Hepatocyte (in vitro differentiated cells): ENCODE measurements at regions not wholly inside any gene's neighbourhood (a gene's known extent, or its start where the extent isn't known, plus 50 kb on each side); places are given as distances from the start of the nearest gene placed in this dataset.

Source experiments
- DNase-seq: peaks from one replicate; pipeline ENCODE4 v3.0.0-alpha.2; 2016; ENCODE audit warnings: low spot score
- H2AFZ ChIP-seq: fragments of 200-600 bp; sonication (generic); 2 replicates; pipeline ENCODE4 v1.6.0; 2016; ENCODE audit warnings: antibody characterized with exemption, mild to moderate bottlenecking
- H3K27ac ChIP-seq: fragments of 200-600 bp; sonication (generic); 2 replicates; pipeline ENCODE4 v1.5.1; 2016; ENCODE audit warnings: mild to moderate bottlenecking
- H3K27me3 ChIP-seq: fragments of 200-600 bp; sonication (generic); 2 replicates; pipeline ENCODE4 v1.6.1; 2016
- H3K36me3 ChIP-seq: fragments of 200-600 bp; sonication (generic); replicated peaks from 2 replicates; pipeline ENCODE4 v1.5.1; 2016; ENCODE audit warnings: low read depth; ENCODE audit not compliant: insufficient read depth
- H3K4me1 ChIP-seq: fragments of 200-600 bp; sonication (generic); 2 replicates; pipeline ENCODE4 v1.5.1; 2016; ENCODE audit warnings: mild to moderate bottlenecking, moderate library complexity; ENCODE audit not compliant: insufficient read depth
- H3K4me2 ChIP-seq: fragments of 200-600 bp; sonication (generic); 2 replicates; pipeline ENCODE4 v1.6.0; 2016
- H3K4me3 ChIP-seq: fragments of 200-600 bp; sonication (generic); 2 replicates; pipeline ENCODE4 v1.5.1; 2016; ENCODE audit warnings: mild to moderate bottlenecking
- H3K79me2 ChIP-seq: fragments of 200-600 bp; sonication (generic); 2 replicates; pipeline ENCODE4 v1.6.0; 2017; ENCODE audit warnings: mild to moderate bottlenecking
- H3K9me2 ChIP-seq: fragments of 200-600 bp; sonication (generic); replicated peaks from 2 replicates; pipeline ENCODE4 v1.6.0; 2017; ENCODE audit warnings: mild to moderate bottlenecking; ENCODE audit not compliant: insufficient read depth
- H3K9me3 ChIP-seq: fragments of 200-600 bp; sonication (generic); 2 replicates; pipeline ENCODE4 v1.5.1; 2016; ENCODE audit warnings: low read depth, mild to moderate bottlenecking
- H4K20me1 ChIP-seq: fragments of 200-600 bp; sonication (generic); 2 replicates; pipeline ENCODE4 v1.6.0; 2016; ENCODE audit warnings: mild to moderate bottlenecking; ENCODE audit not compliant: insufficient read depth, poor library complexity, severe bottlenecking
- CTCF ChIP-seq: fragments of 200-600 bp; sonication (generic); IDR thresholded peaks from 2 replicates; pipeline ENCODE4 v1.5.1; 2016; ENCODE audit warnings: antibody characterized with exemption, mild to moderate bottlenecking; ENCODE audit not compliant: poor library complexity
- EZH2 ChIP-seq: fragments of 200-600 bp; sonication (generic); IDR thresholded peaks from 2 replicates; pipeline ENCODE4 v1.6.1; 2016; ENCODE audit warnings: antibody characterized with exemption, mild to moderate bottlenecking, borderline replicate concordance
- EZH2phosphoT487 ChIP-seq: fragments of 200-600 bp; sonication (generic); IDR thresholded peaks from one replicate; pipeline ENCODE4 v1.6.1; 2018; ENCODE audit warnings: antibody characterized with exemption, mild to moderate bottlenecking, low read depth, moderate library complexity; ENCODE audit not compliant: unreplicated experiment, severe bottlenecking
- WGBS: methylation state at CpG from one replicate; pipeline ENCODE4 v1.1.6; 2016; ENCODE audit warnings: low lambda C conversion rate; ENCODE audit errors: missing lambda C conversion rate; 5-methylcytosine and 5-hydroxymethylcytosine counted together

GRCh38 chr10:3480281-3480989 lies 304.6 kb downstream of the KLF6 start:
- Histone ChIP-seq H2AFZ (no peak overlapping the region), H3K79me2 (no peaks in the 10 kb centered on the region), H3K9me3 (no peaks in the 10 kb centered on the region), H3K4me1 (peaks cover 23% of the 10 kb centered on the region), H3K27ac (peak overlapping the region; percentile 54), H3K4me2 (no peak overlapping the region), H3K36me3 (no peaks in the 10 kb centered on the region), H3K4me3 (no peak overlapping the region), H3K27me3 (no peaks in the 10 kb centered on the region), H4K20me1 (no peaks in the 10 kb centered on the region), H3K9me2 (no peaks in the 10 kb centered on the region)
- 87% methylated on average over 8 of the region's 8 CpGs for WGBS
- TF ChIP-seq CTCF (no peak), EZH2 (no peak), EZH2phosphoT487 (no peak)
- no peak for DNase-seq

GRCh38 chr10:3478632-3479240 lies 306.2 kb upstream of the PITRM1 start:
- H3K4me2 ChIP-seq, result no peak overlapping the region
- H3K4me3 ChIP-seq, result no peak overlapping the region
- H3K9me3 ChIP-seq, result no peaks in the 10 kb centered on the region
- peaks cover 15% of the 10 kb centered on the region for H3K4me1 ChIP-seq
- no peaks in the 10 kb centered on the region for H3K79me2 ChIP-seq
- no peaks in the 10 kb centered on the region for H3K27me3 ChIP-seq
- no peaks in the 10 kb centered on the region for H4K20me1 ChIP-seq
- no peaks in the 10 kb centered on the region for H3K36me3 ChIP-seq
- WGBS, result 96% methylated on average over 7 of the region's 7 CpGs
- no peaks in the 10 kb centered on the region for H3K9me2 ChIP-seq
- TF ChIP-seq CTCF (no peak), EZH2 (no peak), EZH2phosphoT487 (no peak)
- H2AFZ ChIP-seq, result no peak overlapping the region
- no peak for DNase-seq
- no peak overlapping the region for H3K27ac ChIP-seq

GRCh38 chr10:3478153-3478552 lies 305.6 kb upstream of the PITRM1 start:
- TF ChIP-seq EZH2 (no peak), EZH2phosphoT487 (no peak), CTCF (no peak)
- 96% methylated on average over 2 of the region's 2 CpGs for WGBS
- no peak overlapping the region for H3K4me2 ChIP-seq

More at GRCh38 chr10:3478153-3478552, 305.6 kb upstream of the PITRM1 start:
- no peak overlapping the region for H2AFZ ChIP-seq
- no peak overlapping the region for H3K4me3 ChIP-seq
- peaks cover 12% of the 10 kb centered on the region for H3K4me1 ChIP-seq
- no peaks in the 10 kb centered on the region for H3K9me2 ChIP-seq
- no peaks in the 10 kb centered on the region for H4K20me1 ChIP-seq
- H3K36me3 ChIP-seq, result no peaks in the 10 kb centered on the region
- no peaks in the 10 kb centered on the region for H3K27me3 ChIP-seq
- H3K79me2 ChIP-seq, result no peaks in the 10 kb centered on the region
- H3K27ac ChIP-seq, result no peak overlapping the region
- no peaks in the 10 kb centered on the region for H3K9me3 ChIP-seq
- DNase-seq, result no peak
